Suprapubic skin (tissue), 4 donors: ENCODE measurements at regions not wholly inside any gene's neighbourhood (a gene's known extent, or its start where the extent isn't known, plus 50 kb on each side); places are given as distances from the start of the nearest gene placed in this dataset.

Source experiments
- CTCF ChIP-seq, 2 donors: fragments of 200-600 bp in 1 of 2; fragments of 450-650 bp in 1 of 2; sonication (generic) in 1 of 2; IDR thresholded peaks; one replicate each; pipeline ENCODE4 v1.5.1; 2016 to 2019; ENCODE audit warnings: antibody characterized with exemption in 2 of 2, mild to moderate bottlenecking in 1 of 2, moderate library complexity in 1 of 2
- POLR2A ChIP-seq, 2 donors: fragments of 450-650 bp; IDR thresholded peaks; one replicate each; pipeline ENCODE4 v1.6.1; 2017; ENCODE audit warnings: antibody characterized with exemption in 2 of 2, mild to moderate bottlenecking in 2 of 2, moderate library complexity in 2 of 2
- POLR2AphosphoS5 ChIP-seq, 3 donors: sonication (generic); formaldehyde crosslinking; IDR thresholded peaks; one replicate each; pipeline ENCODE4 v1.6.1; 2017; ENCODE audit warnings: antibody characterized with exemption in 3 of 3

GRCh38 chr4:165743422-165743821, 129.6 kb upstream of the TLL1 start:
- TF ChIP-seq CTCF (IDR thresholded peaks at IDR 0.05) (no peak), POLR2AphosphoS5 (IDR thresholded peaks at IDR 0.05) (no peak), POLR2A (IDR thresholded peaks at IDR 0.05) (no peak)
